Left ventricle myocardium inferior (tissue), 1 donor: ENCODE measurements at regions not wholly inside any gene's neighbourhood (a gene's known extent, or its start where the extent isn't known, plus 50 kb on each side); places are given as distances from the start of the nearest gene placed in this dataset.
"Not testable (repeated sequence)": the region's sequence is repeated elsewhere in the genome, so short reads cannot be mapped to it uniquely, and the experiment has no call there.

Source experiments
- DNase-seq: peaks from one replicate; pipeline ENCODE4 v3.0.0-alpha.2; 2020
- H3K27ac ChIP-seq: fragments of 200-600 bp; replicated peaks from 2 replicates; pipeline ENCODE4 v1.8.0; 2021
- H3K27me3 ChIP-seq: fragments of 200-600 bp; 2 replicates; pipeline ENCODE4 v1.8.0; 2021; ENCODE audit warnings: low read depth
- H3K36me3 ChIP-seq: fragments of 200-600 bp; 2 replicates; pipeline ENCODE4 v1.8.0; 2021
- H3K4me1 ChIP-seq: fragments of 200-600 bp; 2 replicates; pipeline ENCODE4 v1.8.0; 2021
- H3K4me3 ChIP-seq: fragments of 200-600 bp; 2 replicates; pipeline ENCODE4 v1.8.0; 2021; ENCODE audit warnings: mild to moderate bottlenecking, moderate library complexity
- H3K9me3 ChIP-seq: fragments of 200-600 bp; replicated peaks from 2 replicates; pipeline ENCODE4 v1.8.0; 2021
- CTCF ChIP-seq: fragments of 200-600 bp; IDR thresholded peaks from 2 replicates; pipeline ENCODE4 v1.8.0; 2021; ENCODE audit warnings: antibody characterized with exemption, mild to moderate bottlenecking, borderline replicate concordance
- intact Hi-C: fragments of 100-400 bp; cut with micrococcal nuclease; formaldehyde crosslinking; loops from one replicate; pipeline ENCODE4 v1.11.0; 2022
- donor health status: DM: no; HTN: yes; CAD: no; lungs with severe emphysema.

GRCh38 chr5:67896311-67896929 is 319.1 kb upstream of the PIK3R1 start:
- Histone ChIP-seq H3K4me3 (no peak overlapping the region), H3K36me3 (no peaks in the 10 kb centered on the region), H3K4me1 (no peaks in the 10 kb centered on the region), H3K9me3 (peaks cover 4% of the 10 kb centered on the region), H3K27me3 (no peaks in the 10 kb centered on the region), H3K27ac (no peak overlapping the region)
- DNase-seq = no peak
- no peak for TF ChIP-seq CTCF
- intact Hi-C loops = no loop called here

GRCh38 chr5:67889870-67890269 is 325.7 kb upstream of the PIK3R1 start:
- H3K36me3 ChIP-seq, intact Hi-C loops, DNase-seq: not testable (repeated sequence)

GRCh38 chr5:67887748-67888161 is 327.8 kb upstream of the PIK3R1 start:
- DNase-seq = no peak
- no peak overlapping the region for H3K4me3 ChIP-seq
- TF ChIP-seq CTCF = no peak
- no peak overlapping the region for H3K27ac ChIP-seq
- peaks cover 5% of the 10 kb centered on the region for H3K9me3 ChIP-seq
- H3K4me1 ChIP-seq = no peaks in the 10 kb centered on the region
- no peaks in the 10 kb centered on the region for H3K36me3 ChIP-seq
- intact Hi-C loops = no loop called here
- H3K27me3 ChIP-seq = no peaks in the 10 kb centered on the region

More at GRCh38 chr5:67889870-67890269, 325.7 kb upstream of the PIK3R1 start:
- H3K27me3 ChIP-seq, H3K27ac ChIP-seq, H3K4me3 ChIP-seq, H3K9me3 ChIP-seq, H3K4me1 ChIP-seq: not testable (repeated sequence)

- H3K4me3 ChIP-seq = no peak overlapping the region
- no peaks in the 10 kb centered on the region for H3K4me1 ChIP-seq
- H3K9me3 ChIP-seq = peaks cover 5% of the 10 kb centered on the region
- DNase-seq = no peak
- H3K27ac ChIP-seq = no peak overlapping the region
- no peaks in the 10 kb centered on the region for H3K36me3 ChIP-seq
- no peak for TF ChIP-seq CTCF
- no peaks in the 10 kb centered on the region for H3K27me3 ChIP-seq
- intact Hi-C loops = no loop called here
Observed at GRCh38 chr5:67886761-67887160, 328.8 kb upstream of the PIK3R1 start.

GRCh38 chr5:67880876-67881275 is 334.7 kb upstream of the PIK3R1 start:
- intact Hi-C loops = no loop called here
- Histone ChIP-seq H3K4me1 (peaks cover 3% of the 10 kb centered on the region), H3K36me3 (no peaks in the 10 kb centered on the region), H3K9me3 (no peaks in the 10 kb centered on the region), H3K4me3 (no peak overlapping the region), H3K27me3 (no peaks in the 10 kb centered on the region), H3K27ac (no peak overlapping the region)
- TF ChIP-seq CTCF = no peak
- DNase-seq = no peak

- no peak overlapping the region for H3K4me3 ChIP-seq
- H3K9me3 ChIP-seq = no peaks in the 10 kb centered on the region
- no peaks in the 10 kb centered on the region for H3K36me3 ChIP-seq
- H3K27me3 ChIP-seq = no peaks in the 10 kb centered on the region
- DNase-seq = no peak
- intact Hi-C loops = no loop called here
- H3K27ac ChIP-seq = peak overlapping the region; percentile 64
- no peak for TF ChIP-seq CTCF
- H3K4me1 ChIP-seq = peaks cover 3% of the 10 kb centered on the region
Observed at GRCh38 chr5:67880511-67880805, 335.1 kb upstream of the PIK3R1 start.
